ENCODE measurements at regions not wholly inside any gene's neighbourhood (a gene's known extent, or its start where the extent isn't known, plus 50 kb on each side); places are given as distances from the start of the nearest gene placed in this dataset.

DNA sequence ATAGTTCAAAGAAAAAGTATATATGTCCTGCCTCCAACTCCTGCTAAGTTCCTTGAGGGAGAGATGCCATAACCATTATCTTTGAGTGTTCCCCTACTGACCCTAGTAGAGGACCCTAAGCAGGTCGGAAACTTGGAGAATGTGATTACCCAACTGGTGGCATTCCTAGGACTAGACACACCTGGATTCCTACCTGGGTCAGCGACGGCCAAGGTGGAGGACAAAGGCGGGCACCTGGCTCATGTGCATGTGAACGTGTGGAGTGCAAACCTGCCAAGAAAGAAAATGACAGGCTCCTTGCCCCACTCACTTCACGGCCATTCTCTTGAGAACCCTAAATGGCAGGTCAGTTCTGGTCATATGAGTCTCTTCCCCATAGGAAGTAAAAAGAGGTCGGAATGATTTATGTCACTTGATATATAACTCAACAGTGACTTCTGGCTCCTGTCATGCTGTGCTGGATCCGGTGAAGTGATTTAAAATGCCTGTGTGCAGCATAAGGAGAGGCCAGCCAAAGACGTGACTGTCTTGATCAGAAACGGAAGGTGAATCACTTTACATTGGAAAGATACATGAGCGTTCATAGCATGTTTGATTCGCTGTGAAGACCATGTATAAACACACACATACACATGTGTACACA is 371.6 kb downstream of the EIPR1 start:
- TF ChIP-seq ZNF70 (CRISPR knock-in tag; IDR thresholded peaks at IDR 0.05) (no peak), PPARA (CRISPR knock-in tag; IDR thresholded peaks at IDR 0.05; ENCODE audit: borderline replicate concordance) (no peak)
- TF ChIP-seq, protein P1, sequence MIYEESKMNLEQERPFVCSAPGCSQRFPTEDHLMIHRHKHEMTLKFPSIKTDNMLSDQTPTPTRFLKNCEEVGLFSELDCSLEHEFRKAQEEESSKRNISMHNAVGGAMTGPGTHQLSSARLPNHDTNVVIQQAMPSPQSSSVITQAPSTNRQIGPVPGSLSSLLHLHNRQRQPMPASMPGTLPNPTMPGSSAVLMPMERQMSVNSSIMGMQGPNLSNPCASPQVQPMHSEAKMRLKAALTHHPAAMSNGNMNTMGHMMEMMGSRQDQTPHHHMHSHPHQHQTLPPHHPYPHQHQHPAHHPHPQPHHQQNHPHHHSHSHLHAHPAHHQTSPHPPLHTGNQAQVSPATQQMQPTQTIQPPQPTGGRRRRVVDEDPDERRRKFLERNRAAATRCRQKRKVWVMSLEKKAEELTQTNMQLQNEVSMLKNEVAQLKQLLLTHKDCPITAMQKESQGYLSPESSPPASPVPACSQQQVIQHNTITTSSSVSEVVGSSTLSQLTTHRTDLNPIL (CRISPR knock-in tag; IDR thresholded peaks at IDR 0.05; ENCODE audit: low read depth) = no peak
- ATAC-seq = no peak

DNA sequence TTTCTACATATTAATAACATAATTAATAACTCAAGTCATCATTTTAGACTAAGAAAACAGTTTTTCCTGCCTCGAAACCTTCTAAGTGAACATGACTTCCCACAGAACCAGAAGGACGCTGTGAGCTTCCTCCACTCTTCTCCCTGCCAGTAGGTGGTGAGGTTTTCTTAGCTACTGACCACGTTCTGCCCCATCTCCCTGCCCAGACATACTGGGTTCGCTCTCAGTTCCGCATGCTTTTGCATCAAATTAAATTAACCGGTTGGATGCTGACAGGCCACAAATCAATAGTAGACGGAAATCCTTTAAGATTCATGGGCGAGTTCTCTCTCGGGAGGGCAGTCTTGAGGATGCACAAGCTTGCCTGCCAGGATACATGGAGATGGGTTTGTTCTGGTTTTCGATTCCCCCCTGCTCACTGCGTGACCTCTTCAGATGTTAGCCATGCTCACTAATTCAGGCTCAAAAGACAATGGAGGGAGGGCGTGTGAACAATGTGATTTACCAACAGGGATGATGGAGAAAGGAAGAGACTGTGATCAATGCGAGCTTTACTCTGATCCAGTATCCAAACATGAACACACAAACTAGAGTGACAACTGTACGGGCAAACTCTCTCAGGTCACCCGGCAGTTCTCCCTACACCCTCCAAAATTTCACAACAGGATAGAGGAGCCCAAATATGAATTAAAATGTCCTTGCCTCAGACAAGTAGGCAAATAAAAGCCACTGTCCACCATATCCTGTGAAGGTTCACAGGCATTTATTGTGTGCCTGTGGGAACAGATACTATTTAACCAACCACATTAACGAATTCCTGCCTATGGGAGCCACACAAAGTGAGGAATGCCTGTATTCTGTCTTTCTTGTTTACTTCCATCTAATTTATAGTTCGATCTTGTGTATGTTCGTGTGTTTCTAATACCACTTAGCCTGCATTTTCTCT is 375.7 kb downstream of the EIPR1 start:
- ATAC-seq = no peak
- TF ChIP-seq ZFP3 (CRISPR knock-in tag; IDR thresholded peaks at IDR 0.05) (no peak), ZFP30 (CRISPR knock-in tag; IDR thresholded peaks at IDR 0.05) (no peak), BACH2 (CRISPR knock-in tag; IDR thresholded peaks at IDR 0.05; ENCODE audit: borderline replicate concordance) (no peak), TCF4 (CRISPR knock-in tag; IDR thresholded peaks at IDR 0.05; ENCODE audit: borderline replicate concordance) (no peak), ZNF8 (CRISPR knock-in tag; IDR thresholded peaks at IDR 0.05) (no peak), SNAI2 (CRISPR knock-in tag; IDR thresholded peaks at IDR 0.05) (no peak), TOX (CRISPR knock-in tag; IDR thresholded peaks at IDR 0.05; ENCODE audit: borderline replicate concordance) (no peak), ZC3H10 (CRISPR knock-in tag; IDR thresholded peaks at IDR 0.05) (no peak), GLIS3 (CRISPR knock-in tag; IDR thresholded peaks at IDR 0.05) (no peak), ISL1 (CRISPR knock-in tag; IDR thresholded peaks at IDR 0.05) (no peak), RARB (CRISPR knock-in tag; IDR thresholded peaks at IDR 0.05) (no peak), ARNTL (CRISPR knock-in tag; IDR thresholded peaks at IDR 0.05; ENCODE audit: borderline replicate concordance, low read depth) (no peak)
- TF ChIP-seq, protein P1 (CRISPR knock-in tag; IDR thresholded peaks at IDR 0.05; ENCODE audit: low read depth) = no peak
- TF ChIP-seq, protein P2, sequence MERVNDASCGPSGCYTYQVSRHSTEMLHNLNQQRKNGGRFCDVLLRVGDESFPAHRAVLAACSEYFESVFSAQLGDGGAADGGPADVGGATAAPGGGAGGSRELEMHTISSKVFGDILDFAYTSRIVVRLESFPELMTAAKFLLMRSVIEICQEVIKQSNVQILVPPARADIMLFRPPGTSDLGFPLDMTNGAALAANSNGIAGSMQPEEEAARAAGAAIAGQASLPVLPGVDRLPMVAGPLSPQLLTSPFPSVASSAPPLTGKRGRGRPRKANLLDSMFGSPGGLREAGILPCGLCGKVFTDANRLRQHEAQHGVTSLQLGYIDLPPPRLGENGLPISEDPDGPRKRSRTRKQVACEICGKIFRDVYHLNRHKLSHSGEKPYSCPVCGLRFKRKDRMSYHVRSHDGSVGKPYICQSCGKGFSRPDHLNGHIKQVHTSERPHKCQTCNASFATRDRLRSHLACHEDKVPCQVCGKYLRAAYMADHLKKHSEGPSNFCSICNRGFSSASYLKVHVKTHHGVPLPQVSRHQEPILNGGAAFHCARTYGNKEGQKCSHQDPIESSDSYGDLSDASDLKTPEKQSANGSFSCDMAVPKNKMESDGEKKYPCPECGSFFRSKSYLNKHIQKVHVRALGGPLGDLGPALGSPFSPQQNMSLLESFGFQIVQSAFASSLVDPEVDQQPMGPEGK (CRISPR knock-in tag; IDR thresholded peaks at IDR 0.05; ENCODE audit: borderline replicate concordance) = no peak
- TF ChIP-seq, protein P3, sequence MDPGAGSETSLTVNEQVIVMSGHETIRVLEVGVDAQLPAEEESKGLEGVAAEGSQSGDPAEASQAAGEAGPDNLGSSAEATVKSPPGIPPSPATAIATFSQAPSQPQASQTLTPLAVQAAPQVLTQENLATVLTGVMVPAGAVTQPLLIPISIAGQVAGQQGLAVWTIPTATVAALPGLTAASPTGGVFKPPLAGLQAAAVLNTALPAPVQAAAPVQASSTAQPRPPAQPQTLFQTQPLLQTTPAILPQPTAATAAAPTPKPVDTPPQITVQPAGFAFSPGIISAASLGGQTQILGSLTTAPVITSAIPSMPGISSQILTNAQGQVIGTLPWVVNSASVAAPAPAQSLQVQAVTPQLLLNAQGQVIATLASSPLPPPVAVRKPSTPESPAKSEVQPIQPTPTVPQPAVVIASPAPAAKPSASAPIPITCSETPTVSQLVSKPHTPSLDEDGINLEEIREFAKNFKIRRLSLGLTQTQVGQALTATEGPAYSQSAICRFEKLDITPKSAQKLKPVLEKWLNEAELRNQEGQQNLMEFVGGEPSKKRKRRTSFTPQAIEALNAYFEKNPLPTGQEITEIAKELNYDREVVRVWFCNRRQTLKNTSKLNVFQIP (CRISPR knock-in tag; IDR thresholded peaks at IDR 0.05; ENCODE audit: borderline replicate concordance, low read depth) = no peak
- TF ChIP-seq, protein P4, sequence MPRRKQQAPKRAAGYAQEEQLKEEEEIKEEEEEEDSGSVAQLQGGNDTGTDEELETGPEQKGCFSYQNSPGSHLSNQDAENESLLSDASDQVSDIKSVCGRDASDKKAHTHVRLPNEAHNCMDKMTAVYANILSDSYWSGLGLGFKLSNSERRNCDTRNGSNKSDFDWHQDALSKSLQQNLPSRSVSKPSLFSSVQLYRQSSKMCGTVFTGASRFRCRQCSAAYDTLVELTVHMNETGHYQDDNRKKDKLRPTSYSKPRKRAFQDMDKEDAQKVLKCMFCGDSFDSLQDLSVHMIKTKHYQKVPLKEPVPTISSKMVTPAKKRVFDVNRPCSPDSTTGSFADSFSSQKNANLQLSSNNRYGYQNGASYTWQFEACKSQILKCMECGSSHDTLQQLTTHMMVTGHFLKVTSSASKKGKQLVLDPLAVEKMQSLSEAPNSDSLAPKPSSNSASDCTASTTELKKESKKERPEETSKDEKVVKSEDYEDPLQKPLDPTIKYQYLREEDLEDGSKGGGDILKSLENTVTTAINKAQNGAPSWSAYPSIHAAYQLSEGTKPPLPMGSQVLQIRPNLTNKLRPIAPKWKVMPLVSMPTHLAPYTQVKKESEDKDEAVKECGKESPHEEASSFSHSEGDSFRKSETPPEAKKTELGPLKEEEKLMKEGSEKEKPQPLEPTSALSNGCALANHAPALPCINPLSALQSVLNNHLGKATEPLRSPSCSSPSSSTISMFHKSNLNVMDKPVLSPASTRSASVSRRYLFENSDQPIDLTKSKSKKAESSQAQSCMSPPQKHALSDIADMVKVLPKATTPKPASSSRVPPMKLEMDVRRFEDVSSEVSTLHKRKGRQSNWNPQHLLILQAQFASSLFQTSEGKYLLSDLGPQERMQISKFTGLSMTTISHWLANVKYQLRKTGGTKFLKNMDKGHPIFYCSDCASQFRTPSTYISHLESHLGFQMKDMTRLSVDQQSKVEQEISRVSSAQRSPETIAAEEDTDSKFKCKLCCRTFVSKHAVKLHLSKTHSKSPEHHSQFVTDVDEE (CRISPR knock-in tag; IDR thresholded peaks at IDR 0.05) = no peak
- TF ChIP-seq, protein P5, sequence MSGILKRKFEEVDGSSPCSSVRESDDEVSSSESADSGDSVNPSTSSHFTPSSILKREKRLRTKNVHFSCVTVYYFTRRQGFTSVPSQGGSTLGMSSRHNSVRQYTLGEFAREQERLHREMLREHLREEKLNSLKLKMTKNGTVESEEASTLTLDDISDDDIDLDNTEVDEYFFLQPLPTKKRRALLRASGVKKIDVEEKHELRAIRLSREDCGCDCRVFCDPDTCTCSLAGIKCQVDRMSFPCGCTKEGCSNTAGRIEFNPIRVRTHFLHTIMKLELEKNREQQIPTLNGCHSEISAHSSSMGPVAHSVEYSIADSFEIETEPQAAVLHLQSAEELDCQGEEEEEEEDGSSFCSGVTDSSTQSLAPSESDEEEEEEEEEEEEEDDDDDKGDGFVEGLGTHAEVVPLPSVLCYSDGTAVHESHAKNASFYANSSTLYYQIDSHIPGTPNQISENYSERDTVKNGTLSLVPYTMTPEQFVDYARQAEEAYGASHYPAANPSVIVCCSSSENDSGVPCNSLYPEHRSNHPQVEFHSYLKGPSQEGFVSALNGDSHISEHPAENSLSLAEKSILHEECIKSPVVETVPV (CRISPR knock-in tag; IDR thresholded peaks at IDR 0.05) = no peak

Measured in SK-N-SH treated with all-trans-retinoic acid at 6 μM for 48 hours (cell line).